Nephron (organoid): ENCODE measurements at regions not wholly inside any gene's neighbourhood (a gene's known extent, or its start where the extent isn't known, plus 50 kb on each side); places are given as distances from the start of the nearest gene placed in this dataset.

ENCODE experiments used
- H3K27ac Mint-ChIP-seq, 3 experiments: 2 replicates each; pipeline ENCODE4 v1.8.0; 2020; ENCODE audit warnings: mixed read lengths in 3 of 3, mild to moderate bottlenecking in 2 of 3, moderate library complexity in 1 of 3
- H3K27me3 Mint-ChIP-seq: 2 replicates; pipeline ENCODE4 v1.8.0; 2021; ENCODE audit warnings: low read depth, mild to moderate bottlenecking, moderate library complexity, mixed read lengths
- H3K36me3 Mint-ChIP-seq: 2 replicates; pipeline ENCODE4 v1.8.0; 2020; ENCODE audit warnings: low read depth, mixed read lengths
- H3K4me1 Mint-ChIP-seq: 2 replicates; pipeline ENCODE4 v1.8.0; 2020; ENCODE audit warnings: mixed read lengths
- H3K4me3 Mint-ChIP-seq, 3 experiments: 2 replicates each; pipeline ENCODE4 v1.8.0; 2020; ENCODE audit warnings: mild to moderate bottlenecking in 3 of 3, mixed read lengths in 3 of 3, moderate library complexity in 2 of 3
- H3K9me3 Mint-ChIP-seq: 2 replicates; pipeline ENCODE4 v1.8.0; 2020; ENCODE audit warnings: mixed read lengths
- TF ChIP-seq, protein P1 (sequence below), 3 experiments: fragments of 200-600 bp; sonication (generic); IDR thresholded peaks; one replicate each; pipeline ENCODE4 v1.5.0; 2021; ENCODE audit warnings: antibody characterized with exemption in 3 of 3; ENCODE audit not compliant: unreplicated experiment in 3 of 3

DNA sequence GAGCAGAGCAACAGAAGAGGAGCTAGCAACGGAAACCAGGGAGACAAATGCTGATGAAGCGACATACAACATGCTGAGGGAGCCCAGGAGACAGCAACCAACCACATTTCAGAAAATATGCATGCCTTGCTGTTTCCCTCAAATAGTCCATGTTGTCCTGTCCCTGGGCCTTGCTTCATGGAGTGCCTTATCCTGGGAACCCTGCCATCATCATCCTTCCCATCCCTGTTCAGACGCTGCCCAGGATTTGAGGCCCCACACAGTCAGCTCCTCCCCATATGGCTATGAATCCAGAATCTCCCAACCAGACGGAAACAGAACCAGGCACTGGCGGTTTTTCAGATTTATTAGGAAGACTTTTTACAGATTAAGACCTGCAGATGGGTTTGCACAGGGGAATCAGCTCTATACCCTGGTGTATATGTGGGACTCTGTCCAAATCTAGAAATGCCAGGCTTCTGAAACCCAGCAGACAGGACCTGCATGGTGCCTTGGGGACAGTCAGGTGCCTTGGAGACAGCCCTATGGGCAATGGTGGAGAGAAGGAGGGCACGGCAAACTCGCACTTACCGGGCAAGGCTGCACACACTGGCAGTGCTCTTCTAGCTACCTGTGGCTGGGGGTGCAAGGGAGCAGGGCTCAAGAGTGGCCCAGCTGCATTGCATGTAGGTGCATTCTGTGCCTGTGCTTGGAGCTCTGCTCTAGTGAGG is 199.7 kb upstream of the MAMLD1 start:
- H3K36me3 Mint-ChIP-seq, result no peaks in the 10 kb centered on the region
- H3K9me3 Mint-ChIP-seq, result peaks cover 8% of the 10 kb centered on the region
- no peak overlapping the region for H3K27ac Mint-ChIP-seq
- peaks cover 5% of the 10 kb centered on the region for H3K4me1 Mint-ChIP-seq
- H3K4me3 Mint-ChIP-seq, result no peak overlapping the region
- TF ChIP-seq, protein P1, sequence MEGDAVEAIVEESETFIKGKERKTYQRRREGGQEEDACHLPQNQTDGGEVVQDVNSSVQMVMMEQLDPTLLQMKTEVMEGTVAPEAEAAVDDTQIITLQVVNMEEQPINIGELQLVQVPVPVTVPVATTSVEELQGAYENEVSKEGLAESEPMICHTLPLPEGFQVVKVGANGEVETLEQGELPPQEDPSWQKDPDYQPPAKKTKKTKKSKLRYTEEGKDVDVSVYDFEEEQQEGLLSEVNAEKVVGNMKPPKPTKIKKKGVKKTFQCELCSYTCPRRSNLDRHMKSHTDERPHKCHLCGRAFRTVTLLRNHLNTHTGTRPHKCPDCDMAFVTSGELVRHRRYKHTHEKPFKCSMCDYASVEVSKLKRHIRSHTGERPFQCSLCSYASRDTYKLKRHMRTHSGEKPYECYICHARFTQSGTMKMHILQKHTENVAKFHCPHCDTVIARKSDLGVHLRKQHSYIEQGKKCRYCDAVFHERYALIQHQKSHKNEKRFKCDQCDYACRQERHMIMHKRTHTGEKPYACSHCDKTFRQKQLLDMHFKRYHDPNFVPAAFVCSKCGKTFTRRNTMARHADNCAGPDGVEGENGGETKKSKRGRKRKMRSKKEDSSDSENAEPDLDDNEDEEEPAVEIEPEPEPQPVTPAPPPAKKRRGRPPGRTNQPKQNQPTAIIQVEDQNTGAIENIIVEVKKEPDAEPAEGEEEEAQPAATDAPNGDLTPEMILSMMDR (IDR thresholded peaks at IDR 0.05; ENCODE audit: unreplicated experiment in 3 of 3), result no peak
- H3K27me3 Mint-ChIP-seq, result no peaks in the 10 kb centered on the region

DNA sequence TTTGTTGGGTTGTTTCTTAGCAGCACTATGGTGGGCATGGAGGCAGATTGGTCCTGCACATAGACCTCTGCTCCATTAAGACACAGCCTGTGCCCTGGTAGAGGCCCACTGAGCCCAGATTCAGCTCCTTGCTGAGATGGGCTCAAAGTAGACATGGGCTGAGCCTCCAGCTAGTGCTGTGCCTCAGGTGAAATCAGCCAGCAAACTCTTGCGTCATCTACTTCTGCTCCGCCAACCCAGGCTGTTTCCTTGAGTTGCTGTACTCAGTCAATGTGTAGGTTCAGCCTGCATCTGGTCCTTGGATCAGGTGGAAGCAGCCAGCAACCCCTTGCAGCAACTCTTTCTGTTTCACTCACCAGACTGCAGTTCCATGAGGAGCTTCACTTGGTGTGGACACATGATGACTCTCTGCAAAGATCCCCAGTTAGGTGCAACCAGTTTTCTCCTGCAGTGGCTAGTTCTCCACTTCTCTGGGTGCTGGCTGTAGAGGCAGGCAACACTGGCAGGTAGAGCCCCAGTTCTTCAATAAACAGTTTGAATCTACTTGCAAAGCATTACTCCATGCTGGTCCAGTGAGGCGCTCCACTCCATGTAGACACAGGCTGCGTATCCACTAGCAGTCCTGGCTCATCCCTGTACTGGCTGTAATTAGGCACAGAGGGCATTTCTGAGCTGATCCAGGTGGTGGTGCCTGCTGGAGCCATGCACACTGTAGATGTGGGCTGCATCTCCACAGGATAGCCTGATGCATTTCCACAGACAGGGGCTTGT is 199.0 kb upstream of the MAMLD1 start:
- TF ChIP-seq, protein P1 (IDR thresholded peaks at IDR 0.05; ENCODE audit: unreplicated experiment in 3 of 3), result no peak
- Mint-ChIP-seq H3K27ac (no peak overlapping the region), H3K4me3 (no peak overlapping the region), H3K36me3 (no peaks in the 10 kb centered on the region), H3K27me3 (no peaks in the 10 kb centered on the region), H3K9me3 (peaks cover 8% of the 10 kb centered on the region), H3K4me1 (peaks cover 5% of the 10 kb centered on the region)

DNA sequence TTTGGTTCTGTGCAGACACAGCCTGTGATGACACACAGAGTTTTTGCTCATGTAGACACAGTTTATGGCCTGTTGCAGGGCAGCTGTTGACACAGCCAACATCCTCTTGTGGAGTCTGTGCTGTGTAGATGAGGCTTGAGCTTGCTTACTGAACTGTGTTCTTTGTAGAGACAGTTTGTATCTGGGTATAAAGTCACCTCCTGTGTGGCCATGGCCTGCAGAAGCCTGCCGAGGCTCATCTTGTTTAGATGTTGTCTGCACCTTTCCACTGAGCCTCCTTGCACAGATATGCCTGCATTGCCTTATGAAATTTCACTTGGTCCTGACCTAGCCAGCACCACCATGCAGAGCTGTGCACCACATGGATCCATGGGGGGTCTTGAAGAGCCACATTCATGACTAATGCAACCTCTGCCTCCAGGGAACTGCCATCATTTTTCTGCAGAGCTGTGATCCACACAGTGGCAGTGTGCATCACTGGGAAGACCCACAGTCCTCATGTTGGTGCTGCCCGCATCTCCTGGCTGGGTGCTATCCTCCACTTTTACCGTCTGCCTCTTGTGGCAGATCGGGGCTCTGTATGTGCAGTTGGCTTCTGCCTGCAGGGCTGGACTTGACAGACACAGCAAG is 198.0 kb upstream of the MAMLD1 start:
- Mint-ChIP-seq H3K27ac (no peak overlapping the region), H3K4me1 (peaks cover 5% of the 10 kb centered on the region), H3K36me3 (no peaks in the 10 kb centered on the region), H3K4me3 (no peak overlapping the region), H3K9me3 (peaks cover 8% of the 10 kb centered on the region), H3K27me3 (no peaks in the 10 kb centered on the region)
- TF ChIP-seq, protein P1 (IDR thresholded peaks at IDR 0.05; ENCODE audit: unreplicated experiment in 3 of 3), result no peak

DNA sequence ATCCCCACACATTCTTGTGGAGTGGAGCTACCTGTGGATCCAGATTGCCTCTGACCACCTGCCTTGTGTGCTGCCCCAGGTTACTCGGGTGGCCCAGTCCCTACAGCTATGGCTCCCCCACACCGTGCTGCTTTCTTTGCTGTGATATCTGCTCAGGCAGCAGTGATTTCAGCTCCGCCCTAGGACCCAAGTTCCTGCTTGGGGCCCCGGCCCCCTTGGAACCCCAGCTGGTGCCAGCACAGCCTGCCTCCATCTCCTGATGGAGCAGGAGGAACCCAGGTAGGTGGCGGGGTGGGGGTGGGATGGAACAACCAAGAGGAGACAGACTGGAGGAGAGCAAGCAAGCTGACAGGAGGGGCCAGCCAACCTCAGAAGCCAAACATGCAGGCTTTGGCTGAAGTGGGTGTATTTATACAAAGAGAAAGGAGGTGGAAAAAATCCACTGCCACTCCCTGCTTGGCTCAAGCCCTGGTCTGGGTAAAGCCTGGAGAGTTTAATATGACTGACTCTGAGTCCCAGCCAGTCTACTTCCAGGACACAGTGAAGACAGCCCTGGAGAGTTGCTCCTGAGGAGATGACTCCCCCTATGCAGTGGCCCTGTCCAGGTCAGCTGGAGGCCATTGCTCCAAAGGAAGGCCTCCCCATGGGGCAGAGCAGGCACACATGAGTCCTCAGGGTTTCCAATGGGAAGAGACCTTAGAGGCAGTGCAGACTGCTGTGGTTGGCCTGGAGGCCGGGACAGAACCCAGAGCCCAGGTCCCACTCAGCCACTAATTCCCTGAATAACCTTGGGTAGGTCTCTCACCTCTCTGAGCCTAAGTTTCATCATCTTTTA is 197.1 kb upstream of the MAMLD1 start:
- H3K27ac Mint-ChIP-seq, result no peak overlapping the region

More for the DNA sequence above, 197.1 kb upstream of the MAMLD1 start:
- Mint-ChIP-seq H3K27me3 (no peaks in the 10 kb centered on the region), H3K36me3 (no peaks in the 10 kb centered on the region), H3K4me3 (no peak overlapping the region), H3K4me1 (peaks cover 5% of the 10 kb centered on the region), H3K9me3 (peaks cover 8% of the 10 kb centered on the region)
- TF ChIP-seq, protein P1 (IDR thresholded peaks at IDR 0.05; ENCODE audit: unreplicated experiment in 3 of 3), result no peak
